H1 (cell line): ENCODE measurements at regions not wholly inside any gene's neighbourhood (a gene's known extent, or its start where the extent isn't known, plus 50 kb on each side); places are given as distances from the start of the nearest gene placed in this dataset.

ENCODE experiments used
- ASH2L ChIP-seq: fragments of 200-600, 300-600 bp; sonication (generic); IDR thresholded peaks from one replicate; pipeline ENCODE4 v1.7.1; 2017; ENCODE audit warnings: low read length
- ATF3 ChIP-seq: IDR thresholded peaks from 2 replicates; pipeline ENCODE4 v1.6.1; 2011; ENCODE audit warnings: low read depth, mild to moderate bottlenecking, low read length; ENCODE audit not compliant: insufficient read depth
- BRCA1 ChIP-seq: IDR thresholded peaks from 2 replicates; pipeline ENCODE4 v1.6.1; 2012; ENCODE audit warnings: low read depth, low read length, improper control_type of control experiment
- EGR1 ChIP-seq: IDR thresholded peaks from 2 replicates; pipeline ENCODE4 v1.6.1; 2011; ENCODE audit warnings: low read depth, low read length, borderline replicate concordance
- JUND ChIP-seq: IDR thresholded peaks from 2 replicates; pipeline ENCODE4 v1.6.1; 2011; ENCODE audit warnings: mild to moderate bottlenecking, improper control_type of control experiment, low read length
- RAD21 ChIP-seq, 2 experiments: IDR thresholded peaks in 1 of 2; conservative IDR thresholded peaks in 1 of 2; 2 replicates each; pipeline ENCODE4 v1.6.1; 2011; ENCODE audit warnings: low read depth in 2 of 2, low read length in 2 of 2, improper control_type of control experiment in 1 of 2, inconsistent platforms in 1 of 2, mild to moderate bottlenecking in 1 of 2, moderate library complexity in 1 of 2
- SIX5 ChIP-seq: IDR thresholded peaks from 2 replicates; pipeline ENCODE4 v1.6.1; 2011; ENCODE audit warnings: mild to moderate bottlenecking, low read depth, low read length
- SUZ12 ChIP-seq: fragments of 200-600 bp; sonication (generic); IDR thresholded peaks from 2 replicates; pipeline ENCODE4 v1.6.1; 2012; ENCODE audit warnings: mild to moderate bottlenecking, inconsistent platforms, low read length, moderate library complexity, mixed read lengths
- TAF7 ChIP-seq: optimal IDR thresholded peaks from 2 replicates; pipeline ENCODE3; 2011; ENCODE audit warnings: low read depth, mild to moderate bottlenecking, inconsistent platforms, low read length, moderate library complexity, borderline replicate concordance
- TCF12 ChIP-seq: IDR thresholded peaks from 2 replicates; pipeline ENCODE4 v1.6.1; 2011; ENCODE audit warnings: low read depth, mild to moderate bottlenecking, low read length
- YY1 ChIP-seq: IDR thresholded peaks from 2 replicates; pipeline ENCODE4 v1.6.1; 2011; ENCODE audit warnings: low read depth, mild to moderate bottlenecking, low read length

GRCh38 chr2:160970052-160970965 lies 189.9 kb upstream of the TANK start (continued):
- peak; percentile 79 for TF ChIP-seq EGR1
- TF ChIP-seq BRCA1 = no peak
- peak; percentile 92 for TF ChIP-seq RAD21 (IDR thresholded peaks at IDR 0.05 in 1 of 2, conservative IDR thresholded peaks at IDR 0.05 in 1 of 2; ENCODE audit: low read depth in 2 of 2, low read length in 2 of 2)
- no peak for TF ChIP-seq ATF3
- TF ChIP-seq SIX5 = no peak
- no peak for TF ChIP-seq SUZ12
- TF ChIP-seq TAF7 = peak; percentile 65
- TF ChIP-seq ASH2L = peak; percentile 100
- TF ChIP-seq JUND = no peak
- no peak for TF ChIP-seq YY1
- 0 out of 2 replicates have a peak, but pooled peaks have one; percentile 50 for TF ChIP-seq TCF12
